GM23338 (cell line): ENCODE measurements at regions not wholly inside any gene's neighbourhood (a gene's known extent, or its start where the extent isn't known, plus 50 kb on each side); places are given as distances from the start of the nearest gene placed in this dataset.

Experiments
- ATAC-seq: fragments of 200-7000 bp; cut with Tn5 transposase; 3 replicates; pipeline ENCODE4 v1.9.1; 2020
- DNase-seq: peaks from one replicate; pipeline ENCODE4 v3.0.0-alpha.2; 2015; ENCODE audit warnings: low spot score
- H2AFZ ChIP-seq: fragments of 200-600 bp; sonication (generic); 2 replicates; pipeline ENCODE4 v1.8.0; 2016; ENCODE audit warnings: antibody characterized with exemption, mild to moderate bottlenecking, moderate library complexity
- H3F3A ChIP-seq: fragments of 200-600 bp; sonication (generic); replicated peaks from 2 replicates; pipeline ENCODE4 v1.8.0; 2017; ENCODE audit warnings: antibody characterized with exemption, mixed run types, low read depth
- H3K27ac ChIP-seq: fragments of 200-600 bp; sonication (generic); 2 replicates; pipeline ENCODE4 v1.6.1; 2016; ENCODE audit warnings: low read depth
- H3K27me3 ChIP-seq: fragments of 200-600 bp; sonication (generic); 2 replicates; pipeline ENCODE4 v1.8.0; 2016; ENCODE audit warnings: mild to moderate bottlenecking, mixed run types, moderate library complexity; ENCODE audit not compliant: insufficient read depth
- H3K36me3 ChIP-seq: fragments of 200-600 bp; sonication (generic); 2 replicates; pipeline ENCODE4 v1.8.0; 2016; ENCODE audit warnings: mild to moderate bottlenecking; ENCODE audit not compliant: insufficient read depth
- H3K4me1 ChIP-seq: fragments of 200-600 bp; sonication (generic); 2 replicates; pipeline ENCODE4 v1.8.0; 2016; ENCODE audit warnings: mild to moderate bottlenecking, moderate library complexity; ENCODE audit not compliant: insufficient read depth
- H3K4me2 ChIP-seq: fragments of 200-600 bp; sonication (generic); 2 replicates; pipeline ENCODE4 v1.7.1; 2017; ENCODE audit warnings: mixed run types
- H3K4me3 ChIP-seq: fragments of 200-600 bp; sonication (generic); 2 replicates; pipeline ENCODE4 v1.6.1; 2016; ENCODE audit warnings: mixed run types
- H3K79me2 ChIP-seq: fragments of 200-600 bp; sonication (generic); replicated peaks from 2 replicates; pipeline ENCODE4 v1.8.0; 2017; ENCODE audit warnings: mild to moderate bottlenecking; ENCODE audit not compliant: insufficient read depth
- H3K9me2 ChIP-seq: fragments of 200-600 bp; sonication (generic); 2 replicates; pipeline ENCODE4 v1.8.0; 2017; ENCODE audit not compliant: insufficient read depth
- H4K20me1 ChIP-seq: fragments of 200-600 bp; sonication (generic); replicated peaks from 2 replicates; pipeline ENCODE4 v1.8.0; 2017; ENCODE audit warnings: mild to moderate bottlenecking; ENCODE audit not compliant: insufficient read depth
- H3K27ac Mint-ChIP-seq: 2 replicates; pipeline ENCODE4 v1.8.0; 2020; ENCODE audit warnings: inconsistent platforms, mild to moderate bottlenecking, moderate library complexity, mixed read lengths
- H3K27me3 Mint-ChIP-seq: 3 replicates; pipeline ENCODE4 v1.8.0; 2022; ENCODE audit warnings: low read depth, mild to moderate bottlenecking, moderate library complexity, mixed read lengths, inconsistent platforms; ENCODE audit not compliant: insufficient read depth, poor library complexity
- H3K36me3 Mint-ChIP-seq: 3 replicates; pipeline ENCODE4 v1.8.0; 2021; ENCODE audit warnings: low read depth, mild to moderate bottlenecking, inconsistent platforms, moderate library complexity, mixed read lengths
- H3K4me1 Mint-ChIP-seq: 3 replicates; pipeline ENCODE4 v1.8.0; 2020; ENCODE audit warnings: mild to moderate bottlenecking, inconsistent platforms, mixed read lengths
- H3K4me3 Mint-ChIP-seq: 3 replicates; pipeline ENCODE4 v1.8.0; 2021; ENCODE audit warnings: moderate library complexity, mild to moderate bottlenecking, inconsistent platforms, mixed read lengths
- H3K9me3 Mint-ChIP-seq: 3 replicates; pipeline ENCODE4 v1.8.0; 2020; ENCODE audit warnings: moderate library complexity, mild to moderate bottlenecking, inconsistent platforms, mixed read lengths
- CREB1 ChIP-seq: fragments of 250-450 bp; sonication (Bioruptor Pico); IDR thresholded peaks from 2 replicates; pipeline ENCODE4 v1.5.0; 2020; ENCODE audit warnings: low read depth, mild to moderate bottlenecking, moderate library complexity
- EZH2 ChIP-seq: fragments of 200-600 bp; sonication (generic); IDR thresholded peaks from one replicate; pipeline ENCODE4 v1.8.0; 2017; ENCODE audit warnings: antibody characterized with exemption, mild to moderate bottlenecking, low read depth; ENCODE audit not compliant: unreplicated experiment
- EZH2phosphoT487 ChIP-seq: fragments of 200-600 bp; sonication (generic); IDR thresholded peaks from one replicate; pipeline ENCODE4 v1.8.1; 2018; ENCODE audit warnings: antibody characterized with exemption; ENCODE audit not compliant: unreplicated experiment
- TF ChIP-seq, protein P1 (sequence below): IDR thresholded peaks from one replicate; pipeline ENCODE4 v1.6.1; 2018; ENCODE audit warnings: antibody characterized with exemption; ENCODE audit not compliant: unreplicated experiment
- TF ChIP-seq, protein P2 (sequence below): fragments of 250-450 bp; sonication (Bioruptor Pico); IDR thresholded peaks from 2 replicates; pipeline ENCODE4 v1.5.0; 2020; ENCODE audit warnings: mild to moderate bottlenecking, moderate library complexity
- TF ChIP-seq, protein P3 (sequence below): IDR thresholded peaks from 2 replicates; pipeline ENCODE4 v1.6.1; 2016; ENCODE audit warnings: antibody characterized with exemption

DNA sequence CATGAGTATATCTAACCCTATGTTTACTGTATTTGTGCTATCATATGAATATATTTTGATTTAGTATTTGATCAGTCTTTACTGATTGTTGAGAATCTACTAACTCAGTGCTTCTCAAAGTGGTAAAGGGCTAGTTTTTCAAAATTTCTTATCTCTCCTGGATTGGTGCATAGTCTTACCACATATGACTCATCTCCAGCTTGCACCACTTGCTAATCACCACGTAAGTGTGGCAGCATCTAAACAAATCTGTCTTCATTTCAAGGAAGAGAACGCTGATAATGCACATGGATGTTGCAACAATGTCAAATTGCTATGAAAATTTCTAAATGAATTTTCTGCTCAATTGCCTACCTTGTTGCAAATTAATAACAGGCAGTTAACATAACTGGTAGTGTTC lies 299.5 kb downstream of the PAX1 start:
- Histone ChIP-seq H3K4me1 (no peaks in the 10 kb centered on the region), H3K27me3 (no peaks in the 10 kb centered on the region), H3K27ac (no peak overlapping the region), H3K4me2 (no peak overlapping the region), H4K20me1 (no peaks in the 10 kb centered on the region), H3K9me2 (0 out of 2 replicates have a peak, but pooled peaks cover 5% of the 10 kb centered on the region), H3K79me2 (no peaks in the 10 kb centered on the region), H3K4me3 (no peak overlapping the region), H3K36me3 (no peaks in the 10 kb centered on the region), H2AFZ (no peak overlapping the region), H3F3A (no peaks in the 10 kb centered on the region)
- Mint-ChIP-seq H3K36me3 (peaks cover 13% of the 10 kb centered on the region), H3K27ac (no peak overlapping the region), H3K4me1 (no peaks in the 10 kb centered on the region), H3K9me3 (peaks cover 19% of the 10 kb centered on the region), H3K4me3 (no peak overlapping the region), H3K27me3 (no peaks in the 10 kb centered on the region)
- TF ChIP-seq, protein P1, sequence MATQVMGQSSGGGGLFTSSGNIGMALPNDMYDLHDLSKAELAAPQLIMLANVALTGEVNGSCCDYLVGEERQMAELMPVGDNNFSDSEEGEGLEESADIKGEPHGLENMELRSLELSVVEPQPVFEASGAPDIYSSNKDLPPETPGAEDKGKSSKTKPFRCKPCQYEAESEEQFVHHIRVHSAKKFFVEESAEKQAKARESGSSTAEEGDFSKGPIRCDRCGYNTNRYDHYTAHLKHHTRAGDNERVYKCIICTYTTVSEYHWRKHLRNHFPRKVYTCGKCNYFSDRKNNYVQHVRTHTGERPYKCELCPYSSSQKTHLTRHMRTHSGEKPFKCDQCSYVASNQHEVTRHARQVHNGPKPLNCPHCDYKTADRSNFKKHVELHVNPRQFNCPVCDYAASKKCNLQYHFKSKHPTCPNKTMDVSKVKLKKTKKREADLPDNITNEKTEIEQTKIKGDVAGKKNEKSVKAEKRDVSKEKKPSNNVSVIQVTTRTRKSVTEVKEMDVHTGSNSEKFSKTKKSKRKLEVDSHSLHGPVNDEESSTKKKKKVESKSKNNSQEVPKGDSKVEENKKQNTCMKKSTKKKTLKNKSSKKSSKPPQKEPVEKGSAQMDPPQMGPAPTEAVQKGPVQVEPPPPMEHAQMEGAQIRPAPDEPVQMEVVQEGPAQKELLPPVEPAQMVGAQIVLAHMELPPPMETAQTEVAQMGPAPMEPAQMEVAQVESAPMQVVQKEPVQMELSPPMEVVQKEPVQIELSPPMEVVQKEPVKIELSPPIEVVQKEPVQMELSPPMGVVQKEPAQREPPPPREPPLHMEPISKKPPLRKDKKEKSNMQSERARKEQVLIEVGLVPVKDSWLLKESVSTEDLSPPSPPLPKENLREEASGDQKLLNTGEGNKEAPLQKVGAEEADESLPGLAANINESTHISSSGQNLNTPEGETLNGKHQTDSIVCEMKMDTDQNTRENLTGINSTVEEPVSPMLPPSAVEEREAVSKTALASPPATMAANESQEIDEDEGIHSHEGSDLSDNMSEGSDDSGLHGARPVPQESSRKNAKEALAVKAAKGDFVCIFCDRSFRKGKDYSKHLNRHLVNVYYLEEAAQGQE: no peak
- TF ChIP-seq, protein P2, sequence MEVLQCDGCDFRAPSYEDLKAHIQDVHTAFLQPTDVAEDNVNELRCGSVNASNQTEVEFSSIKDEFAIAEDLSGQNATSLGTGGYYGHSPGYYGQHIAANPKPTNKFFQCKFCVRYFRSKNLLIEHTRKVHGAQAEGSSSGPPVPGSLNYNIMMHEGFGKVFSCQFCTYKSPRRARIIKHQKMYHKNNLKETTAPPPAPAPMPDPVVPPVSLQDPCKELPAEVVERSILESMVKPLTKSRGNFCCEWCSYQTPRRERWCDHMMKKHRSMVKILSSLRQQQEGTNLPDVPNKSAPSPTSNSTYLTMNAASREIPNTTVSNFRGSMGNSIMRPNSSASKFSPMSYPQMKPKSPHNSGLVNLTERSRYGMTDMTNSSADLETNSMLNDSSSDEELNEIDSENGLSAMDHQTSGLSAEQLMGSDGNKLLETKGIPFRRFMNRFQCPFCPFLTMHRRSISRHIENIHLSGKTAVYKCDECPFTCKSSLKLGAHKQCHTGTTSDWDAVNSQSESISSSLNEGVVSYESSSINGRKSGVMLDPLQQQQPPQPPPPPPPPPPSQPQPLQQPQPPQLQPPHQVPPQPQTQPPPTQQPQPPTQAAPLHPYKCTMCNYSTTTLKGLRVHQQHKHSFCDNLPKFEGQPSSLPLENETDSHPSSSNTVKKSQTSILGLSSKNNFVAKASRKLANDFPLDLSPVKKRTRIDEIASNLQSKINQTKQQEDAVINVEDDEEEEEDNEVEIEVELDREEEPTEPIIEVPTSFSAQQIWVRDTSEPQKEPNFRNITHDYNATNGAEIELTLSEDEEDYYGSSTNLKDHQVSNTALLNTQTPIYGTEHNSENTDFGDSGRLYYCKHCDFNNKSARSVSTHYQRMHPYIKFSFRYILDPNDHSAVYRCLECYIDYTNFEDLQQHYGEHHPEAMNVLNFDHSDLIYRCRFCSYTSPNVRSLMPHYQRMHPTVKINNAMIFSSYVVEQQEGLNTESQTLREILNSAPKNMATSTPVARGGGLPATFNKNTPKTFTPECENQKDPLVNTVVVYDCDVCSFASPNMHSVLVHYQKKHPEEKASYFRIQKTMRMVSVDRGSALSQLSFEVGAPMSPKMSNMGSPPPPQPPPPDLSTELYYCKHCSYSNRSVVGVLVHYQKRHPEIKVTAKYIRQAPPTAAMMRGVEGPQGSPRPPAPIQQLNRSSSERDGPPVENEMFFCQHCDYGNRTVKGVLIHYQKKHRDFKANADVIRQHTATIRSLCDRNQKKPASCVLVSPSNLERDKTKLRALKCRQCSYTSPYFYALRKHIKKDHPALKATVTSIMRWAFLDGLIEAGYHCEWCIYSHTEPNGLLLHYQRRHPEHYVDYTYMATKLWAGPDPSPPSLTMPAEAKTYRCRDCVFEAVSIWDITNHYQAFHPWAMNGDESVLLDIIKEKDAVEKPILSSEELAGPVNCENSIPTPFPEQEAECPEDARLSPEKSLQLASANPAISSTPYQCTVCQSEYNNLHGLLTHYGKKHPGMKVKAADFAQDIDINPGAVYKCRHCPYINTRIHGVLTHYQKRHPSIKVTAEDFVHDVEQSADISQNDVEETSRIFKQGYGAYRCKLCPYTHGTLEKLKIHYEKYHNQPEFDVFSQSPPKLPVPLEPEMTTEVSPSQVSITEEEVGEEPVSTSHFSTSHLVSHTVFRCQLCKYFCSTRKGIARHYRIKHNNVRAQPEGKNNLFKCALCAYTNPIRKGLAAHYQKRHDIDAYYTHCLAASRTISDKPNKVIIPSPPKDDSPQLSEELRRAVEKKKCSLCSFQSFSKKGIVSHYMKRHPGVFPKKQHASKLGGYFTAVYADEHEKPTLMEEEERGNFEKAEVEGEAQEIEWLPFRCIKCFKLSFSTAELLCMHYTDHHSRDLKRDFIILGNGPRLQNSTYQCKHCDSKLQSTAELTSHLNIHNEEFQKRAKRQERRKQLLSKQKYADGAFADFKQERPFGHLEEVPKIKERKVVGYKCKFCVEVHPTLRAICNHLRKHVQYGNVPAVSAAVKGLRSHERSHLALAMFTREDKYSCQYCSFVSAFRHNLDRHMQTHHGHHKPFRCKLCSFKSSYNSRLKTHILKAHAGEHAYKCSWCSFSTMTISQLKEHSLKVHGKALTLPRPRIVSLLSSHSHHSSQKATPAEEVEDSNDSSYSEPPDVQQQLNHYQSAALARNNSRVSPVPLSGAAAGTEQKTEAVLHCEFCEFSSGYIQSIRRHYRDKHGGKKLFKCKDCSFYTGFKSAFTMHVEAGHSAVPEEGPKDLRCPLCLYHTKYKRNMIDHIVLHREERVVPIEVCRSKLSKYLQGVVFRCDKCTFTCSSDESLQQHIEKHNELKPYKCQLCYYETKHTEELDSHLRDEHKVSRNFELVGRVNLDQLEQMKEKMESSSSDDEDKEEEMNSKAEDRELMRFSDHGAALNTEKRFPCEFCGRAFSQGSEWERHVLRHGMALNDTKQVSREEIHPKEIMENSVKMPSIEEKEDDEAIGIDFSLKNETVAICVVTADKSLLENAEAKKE (CRISPR knock-in tag): no peak
- TF ChIP-seq, protein P3, sequence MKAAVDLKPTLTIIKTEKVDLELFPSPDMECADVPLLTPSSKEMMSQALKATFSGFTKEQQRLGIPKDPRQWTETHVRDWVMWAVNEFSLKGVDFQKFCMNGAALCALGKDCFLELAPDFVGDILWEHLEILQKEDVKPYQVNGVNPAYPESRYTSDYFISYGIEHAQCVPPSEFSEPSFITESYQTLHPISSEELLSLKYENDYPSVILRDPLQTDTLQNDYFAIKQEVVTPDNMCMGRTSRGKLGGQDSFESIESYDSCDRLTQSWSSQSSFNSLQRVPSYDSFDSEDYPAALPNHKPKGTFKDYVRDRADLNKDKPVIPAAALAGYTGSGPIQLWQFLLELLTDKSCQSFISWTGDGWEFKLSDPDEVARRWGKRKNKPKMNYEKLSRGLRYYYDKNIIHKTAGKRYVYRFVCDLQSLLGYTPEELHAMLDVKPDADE: no peak
- TF ChIP-seq CREB1 (CRISPR knock-in tag) (no peak), EZH2 (no peak), EZH2phosphoT487 (no peak)
- no peak for DNase-seq
- no peak for ATAC-seq
